ENCODE measurements at regions not wholly inside any gene's neighbourhood (a gene's known extent, or its start where the extent isn't known, plus 50 kb on each side); places are given as distances from the start of the nearest gene placed in this dataset.

DNA sequence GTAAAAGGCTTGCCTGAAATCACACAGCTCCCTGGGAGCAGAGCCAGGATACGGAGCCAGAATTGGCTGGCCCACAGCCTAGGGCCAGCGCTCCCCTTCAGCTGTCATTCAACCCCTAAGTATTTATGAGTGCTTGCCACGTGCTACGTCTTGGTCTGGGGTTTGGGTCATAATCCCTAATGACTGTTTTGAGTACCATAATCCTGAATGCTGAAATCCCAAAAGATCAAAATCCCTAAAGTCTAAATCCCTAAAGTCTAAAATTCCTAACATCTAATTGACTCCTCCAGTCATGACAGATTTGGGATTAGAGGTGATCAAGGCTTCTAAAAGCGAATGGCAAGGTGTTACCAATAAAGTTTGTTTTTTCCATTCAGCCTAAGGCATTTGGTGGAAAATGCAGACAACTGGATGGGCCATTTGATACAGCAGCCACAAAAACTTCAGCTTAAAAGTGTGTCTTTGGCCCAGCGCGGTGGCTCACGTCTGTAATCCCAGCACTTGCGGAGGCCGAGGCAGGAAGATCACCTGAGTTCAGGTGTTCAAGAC, 59.8 kb upstream of the PRR5 start:
- TF ChIP-seq, protein P1, sequence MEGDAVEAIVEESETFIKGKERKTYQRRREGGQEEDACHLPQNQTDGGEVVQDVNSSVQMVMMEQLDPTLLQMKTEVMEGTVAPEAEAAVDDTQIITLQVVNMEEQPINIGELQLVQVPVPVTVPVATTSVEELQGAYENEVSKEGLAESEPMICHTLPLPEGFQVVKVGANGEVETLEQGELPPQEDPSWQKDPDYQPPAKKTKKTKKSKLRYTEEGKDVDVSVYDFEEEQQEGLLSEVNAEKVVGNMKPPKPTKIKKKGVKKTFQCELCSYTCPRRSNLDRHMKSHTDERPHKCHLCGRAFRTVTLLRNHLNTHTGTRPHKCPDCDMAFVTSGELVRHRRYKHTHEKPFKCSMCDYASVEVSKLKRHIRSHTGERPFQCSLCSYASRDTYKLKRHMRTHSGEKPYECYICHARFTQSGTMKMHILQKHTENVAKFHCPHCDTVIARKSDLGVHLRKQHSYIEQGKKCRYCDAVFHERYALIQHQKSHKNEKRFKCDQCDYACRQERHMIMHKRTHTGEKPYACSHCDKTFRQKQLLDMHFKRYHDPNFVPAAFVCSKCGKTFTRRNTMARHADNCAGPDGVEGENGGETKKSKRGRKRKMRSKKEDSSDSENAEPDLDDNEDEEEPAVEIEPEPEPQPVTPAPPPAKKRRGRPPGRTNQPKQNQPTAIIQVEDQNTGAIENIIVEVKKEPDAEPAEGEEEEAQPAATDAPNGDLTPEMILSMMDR (IDR thresholded peaks at IDR 0.05), result no peak
- TF ChIP-seq ZFX (IDR thresholded peaks at IDR 0.05; ENCODE audit: borderline replicate concordance), result no peak
